AG04449 (cell line): ENCODE measurements at regions not wholly inside any gene's neighbourhood (a gene's known extent, or its start where the extent isn't known, plus 50 kb on each side); places are given as distances from the start of the nearest gene placed in this dataset.
"Not testable (repeated sequence)": the region's sequence is repeated elsewhere in the genome, so short reads cannot be mapped to it uniquely, and the experiment has no call there.

ENCODE experiments used
- CTCF ChIA-PET: fragments of 350-600 bp; formaldehyde crosslinking; extraction: SDS; loops from one replicate; lab custom pipeline; 2021; ENCODE audit warnings: antibody characterized with exemption; lab: Yijun Ruan, JAX
- POLR2A ChIA-PET: fragments of 400-600, 350-600 bp; formaldehyde crosslinking; extraction: SDS; loops from one replicate; lab custom pipeline; 2020; ENCODE audit warnings: antibody characterized with exemption, inconsistent platforms; lab: Yijun Ruan, JAX
- DNase-seq: peaks from one replicate; pipeline ENCODE4 v3.0.0-alpha.2; 2010; ENCODE audit warnings: low read depth, low spot score
- H3K4me3 ChIP-seq: 2 replicates; pipeline ENCODE4 v1.5.1; 2011; ENCODE audit warnings: low read depth, mild to moderate bottlenecking, control low read depth, low read length
- CTCF ChIP-seq: IDR thresholded peaks from one replicate; pipeline ENCODE4 v1.5.1; 2011; ENCODE audit warnings: mild to moderate bottlenecking, moderate library complexity, low read length, control low read depth, inconsistent platforms; ENCODE audit not compliant: insufficient read depth; ENCODE audit errors: missing control alignments

DNA sequence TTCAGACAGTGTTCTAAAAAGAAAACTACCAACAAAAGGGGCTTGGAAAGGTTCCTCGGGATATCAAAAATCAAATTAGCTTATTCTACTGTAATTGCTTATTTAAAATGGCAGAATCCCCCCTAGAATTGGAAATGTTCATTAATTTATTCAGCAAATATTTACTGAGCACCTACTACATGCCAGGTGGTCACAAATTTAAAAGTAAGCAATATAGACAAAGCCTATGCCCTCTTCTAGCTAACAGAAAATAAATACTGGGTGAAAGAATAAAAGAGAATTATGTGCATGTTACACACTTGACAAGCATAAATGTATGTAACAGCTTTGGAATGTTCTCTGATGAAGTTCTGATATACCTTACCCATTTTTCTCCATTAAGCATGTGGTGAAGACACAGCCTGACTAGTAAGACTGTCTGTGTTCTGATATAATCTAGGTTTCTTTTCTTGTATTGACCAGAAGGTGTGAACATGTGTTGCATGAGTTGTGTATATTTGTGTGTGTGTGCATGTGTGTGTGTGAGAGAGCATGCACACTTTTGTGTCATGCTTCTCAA is 606.7 kb upstream of the CITED2 start:
- ChIA-PET POLR2A (interaction anchor here (0.9 to 3.4 kb wide), 3 partner anchors 10 to 607 kb away, joined by 3 to 18 read pairs (median 5); partner anchors contain the start of gene CITED2), CTCF (interaction anchor here (1.0 kb wide), 1 partner anchor 10 kb away, joined by 4 read pairs; no protein-coding TSS in a partner anchor)
- TF ChIP-seq CTCF, result no peak
- no peak overlapping the region for H3K4me3 ChIP-seq
- no peak for DNase-seq

DNA sequence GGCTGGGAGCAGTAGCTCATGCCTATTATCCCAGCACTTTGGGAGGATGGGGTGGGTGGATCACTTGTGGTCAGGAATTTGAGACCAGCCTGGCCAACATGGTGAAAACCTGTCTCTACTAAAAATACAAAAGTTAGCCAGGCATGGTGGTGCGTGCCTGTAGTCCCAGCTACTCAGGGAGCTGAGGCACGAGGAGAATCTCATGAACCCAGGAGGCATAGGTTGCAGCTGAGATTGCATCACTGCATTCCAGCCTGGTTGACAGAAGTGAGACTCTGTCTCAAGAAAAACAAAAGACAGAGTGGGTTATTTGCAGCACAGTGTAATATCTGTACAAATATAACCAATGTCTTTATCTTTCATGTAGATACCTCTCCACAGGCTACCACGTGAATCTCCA is 606.2 kb upstream of the CITED2 start:
- H3K4me3 ChIP-seq, CTCF ChIA-PET, DNase-seq: not testable (repeated sequence)
- POLR2A ChIA-PET, result interaction anchor here (0.6 to 3.4 kb wide), 4 partner anchors 10 to 606 kb away, joined by 3 to 18 read pairs (median 4); partner anchors contain the start of gene CITED2

DNA sequence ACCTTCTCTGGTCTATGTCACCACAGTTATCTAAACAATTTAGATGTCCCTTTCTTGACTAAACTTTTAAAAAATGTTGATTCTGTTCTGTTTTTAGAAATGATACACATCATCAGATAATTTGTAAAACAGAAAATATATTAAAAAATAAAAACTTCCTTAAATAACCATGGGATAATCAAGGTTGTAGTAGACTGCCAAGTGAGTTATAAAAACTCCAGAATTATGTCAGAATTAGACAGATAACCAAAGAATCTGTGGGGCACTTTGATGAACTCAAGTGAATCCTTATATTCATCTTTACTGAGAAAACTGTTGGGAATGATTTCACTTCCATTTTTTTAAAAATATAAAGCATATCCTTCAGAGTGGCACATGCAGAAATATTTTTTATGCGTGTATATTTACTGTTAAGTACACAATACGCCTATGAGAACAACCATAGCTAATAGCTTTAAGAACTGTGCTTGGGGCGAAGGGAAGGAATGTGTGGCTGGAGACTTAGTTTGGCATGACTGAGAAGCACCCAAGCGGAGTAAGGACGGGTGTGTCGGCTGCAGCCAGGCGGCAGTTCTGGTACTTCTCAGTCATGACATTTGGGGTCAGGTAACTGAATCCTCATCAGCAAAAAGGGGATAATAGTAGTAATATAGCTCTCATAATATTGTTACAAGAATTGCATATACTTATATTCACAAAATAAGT is 604.7 kb upstream of the CITED2 start:
- TF ChIP-seq CTCF, result no peak
- POLR2A ChIA-PET, result no interaction called here
- DNase-seq, result no peak
- no peak overlapping the region for H3K4me3 ChIP-seq
- CTCF ChIA-PET, result interaction anchor here (0.7 to 1.1 kb wide), 2 partner anchors 9 to 87 kb away, joined by 3 read pairs; no protein-coding TSS in a partner anchor

DNA sequence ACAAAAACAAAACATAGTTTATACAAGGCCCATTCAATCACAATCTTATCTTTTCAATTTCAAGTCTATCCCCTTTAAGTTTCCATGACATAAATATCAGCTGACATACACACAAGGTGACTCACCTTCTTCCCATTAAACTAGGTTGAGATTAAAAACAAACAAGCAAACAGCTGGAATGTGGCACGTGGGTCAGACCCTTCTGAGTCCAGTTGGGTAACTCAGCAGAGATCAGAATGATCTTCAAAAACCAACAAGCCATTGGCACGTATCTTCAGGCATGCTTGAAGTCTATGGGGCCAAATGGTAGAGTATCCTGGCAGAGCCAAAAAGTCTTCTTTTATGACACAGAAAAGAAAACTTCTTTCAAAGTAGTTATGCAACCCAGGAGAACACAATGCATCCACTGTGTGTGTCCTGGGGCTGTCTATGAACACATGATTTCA is 603.5 kb upstream of the CITED2 start:
- ChIA-PET CTCF (no interaction called here), POLR2A (interaction anchor here (0.5 kb wide), 1 partner anchor 514 kb away, joined by 3 read pairs; no protein-coding TSS in a partner anchor)
- TF ChIP-seq CTCF, result no peak
- H3K4me3 ChIP-seq, result no peak overlapping the region
- DNase-seq, result no peak

DNA sequence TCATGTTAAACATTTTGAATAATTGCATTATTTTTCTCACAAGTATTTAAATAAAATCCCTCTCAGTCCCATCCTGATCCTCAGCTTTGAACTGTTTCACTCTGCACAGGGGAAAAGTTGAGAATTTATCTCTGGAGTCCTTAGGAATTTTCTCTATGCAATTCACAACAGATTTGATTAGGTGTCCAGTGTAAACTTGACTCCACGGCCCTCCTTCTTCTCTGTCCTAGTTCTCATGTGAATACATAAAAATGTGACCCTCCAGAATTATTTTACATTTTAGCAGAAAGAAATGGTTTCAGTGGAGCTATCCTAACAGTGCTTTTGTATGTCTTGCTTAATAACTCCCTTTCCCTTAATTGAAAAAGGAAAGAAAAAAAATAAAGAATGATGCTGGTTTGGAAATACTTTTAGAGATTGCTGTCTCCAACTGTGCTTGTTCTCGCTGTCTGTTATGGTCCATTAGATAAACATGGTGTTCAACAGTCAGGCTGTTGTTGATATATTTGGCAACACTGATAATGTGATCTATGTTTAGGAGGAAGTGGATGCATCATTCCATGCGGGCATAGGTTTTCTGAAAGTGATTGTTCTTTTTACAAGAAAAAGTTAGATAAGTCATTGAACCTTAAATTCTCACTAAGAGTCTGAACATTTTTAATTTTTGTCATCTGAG is 599.4 kb upstream of the CITED2 start:
- no peak for DNase-seq
- POLR2A ChIA-PET, result no interaction called here
- CTCF ChIA-PET, result no interaction called here
- TF ChIP-seq CTCF, result no peak
- H3K4me3 ChIP-seq, result no peak overlapping the region

GRCh38 chr6:139972116-139972515 is 597.7 kb upstream of the CITED2 start:
- ChIA-PET POLR2A (no interaction called here), CTCF (interaction anchor here (1.4 kb wide), 1 partner anchor 9 kb away, joined by 4 read pairs; no protein-coding TSS in a partner anchor)
- no peak overlapping the region for H3K4me3 ChIP-seq
- TF ChIP-seq CTCF, result no peak
- no peak for DNase-seq
